HG03045 (cell line): ENCODE measurements at regions not wholly inside any gene's neighbourhood (a gene's known extent, or its start where the extent isn't known, plus 50 kb on each side); places are given as distances from the start of the nearest gene placed in this dataset.

Experiments
- ATAC-seq: cut with Tn5 transposase; IDR thresholded peaks from one replicate; pipeline ENCODE4 v1.9.1; 2021; ENCODE audit warnings: mild to moderate bottlenecking, moderate library complexity; ENCODE audit not compliant: unreplicated experiment

- ATAC-seq: no peak
Measured at GRCh38 chr11:116509551-116509950, 263.2 kb downstream of the BUD13 start.

GRCh38 chr11:116507849-116508695 lies 264.7 kb downstream of the BUD13 start:
- no peak for ATAC-seq

- no peak for ATAC-seq
Measured at GRCh38 chr11:116507016-116507415, 265.8 kb downstream of the BUD13 start.

GRCh38 chr11:116506263-116506825 lies 266.4 kb downstream of the BUD13 start:
- ATAC-seq: no peak

- ATAC-seq: no peak
Measured at GRCh38 chr11:116505298-116506262, 267.2 kb downstream of the BUD13 start.

- ATAC-seq: no peak
Measured at GRCh38 chr11:116504541-116505297, 268.1 kb downstream of the BUD13 start.

- no peak for ATAC-seq
Measured at GRCh38 chr11:116503216-116504160, 269.3 kb downstream of the BUD13 start.

- ATAC-seq: no peak
Measured at GRCh38 chr11:116502641-116503061, 270.1 kb downstream of the BUD13 start.

- ATAC-seq: no peak
Measured at GRCh38 chr11:116501728-116502127, 271.1 kb downstream of the BUD13 start.

- ATAC-seq: no peak
Measured at GRCh38 chr11:116500947-116501602, 271.7 kb downstream of the BUD13 start.

GRCh38 chr11:116500026-116500946 lies 272.5 kb downstream of the BUD13 start:
- ATAC-seq: no peak

GRCh38 chr11:116499396-116500003 lies 273.3 kb downstream of the BUD13 start:
- ATAC-seq: no peak

- no peak for ATAC-seq
Measured at GRCh38 chr11:116498161-116498560, 274.6 kb downstream of the BUD13 start.

- no peak for ATAC-seq
Measured at GRCh38 chr11:116492600-116492999, 280.2 kb downstream of the BUD13 start.

- no peak for ATAC-seq
Measured at GRCh38 chr11:116488836-116489389, 283.9 kb downstream of the BUD13 start.

GRCh38 chr11:116485425-116485824 lies 287.4 kb downstream of the BUD13 start:
- ATAC-seq: no peak

GRCh38 chr11:116482716-116483115 lies 290.1 kb downstream of the BUD13 start:
- no peak for ATAC-seq
